DOHH2 (cell line): ENCODE measurements at regions not wholly inside any gene's neighbourhood (a gene's known extent, or its start where the extent isn't known, plus 50 kb on each side); places are given as distances from the start of the nearest gene placed in this dataset.

Experiments
- EZH2phosphoT487 ChIP-seq: fragments of 200-600 bp; sonication (generic); IDR thresholded peaks from 2 replicates; pipeline ENCODE4 v1.6.1; 2017; ENCODE audit warnings: borderline replicate concordance, mild to moderate bottlenecking, antibody characterized with exemption, low read length, moderate library complexity, mixed read lengths
- TF ChIP-seq, protein P1 (sequence below): fragments of 200-600 bp; sonication (generic); IDR thresholded peaks from one replicate; pipeline ENCODE4 v1.5.1; 2014; ENCODE audit warnings: antibody characterized with exemption, mild to moderate bottlenecking, low read depth, low read length; ENCODE audit not compliant: poor library complexity, severe bottlenecking

DNA sequence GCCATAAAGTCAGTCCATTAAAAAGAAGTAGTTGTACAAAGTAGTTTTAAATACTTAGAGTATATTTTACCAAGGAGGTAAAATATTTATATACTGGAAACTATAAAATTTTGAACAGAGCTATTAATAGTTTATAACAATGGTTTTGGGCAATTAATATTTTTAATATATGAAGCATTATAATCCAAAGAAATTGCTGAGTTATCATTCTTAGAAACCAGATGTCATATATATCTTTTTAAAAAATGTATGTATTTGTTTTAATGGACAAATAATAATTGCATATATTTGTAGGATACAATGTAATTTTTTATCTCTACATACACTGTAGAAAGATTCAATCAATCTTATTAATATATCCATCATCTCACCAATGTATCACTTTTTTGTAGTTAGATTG lies 207.8 kb downstream of the CXXC4 start:
- TF ChIP-seq EZH2phosphoT487 = no peak
- TF ChIP-seq, protein P1, sequence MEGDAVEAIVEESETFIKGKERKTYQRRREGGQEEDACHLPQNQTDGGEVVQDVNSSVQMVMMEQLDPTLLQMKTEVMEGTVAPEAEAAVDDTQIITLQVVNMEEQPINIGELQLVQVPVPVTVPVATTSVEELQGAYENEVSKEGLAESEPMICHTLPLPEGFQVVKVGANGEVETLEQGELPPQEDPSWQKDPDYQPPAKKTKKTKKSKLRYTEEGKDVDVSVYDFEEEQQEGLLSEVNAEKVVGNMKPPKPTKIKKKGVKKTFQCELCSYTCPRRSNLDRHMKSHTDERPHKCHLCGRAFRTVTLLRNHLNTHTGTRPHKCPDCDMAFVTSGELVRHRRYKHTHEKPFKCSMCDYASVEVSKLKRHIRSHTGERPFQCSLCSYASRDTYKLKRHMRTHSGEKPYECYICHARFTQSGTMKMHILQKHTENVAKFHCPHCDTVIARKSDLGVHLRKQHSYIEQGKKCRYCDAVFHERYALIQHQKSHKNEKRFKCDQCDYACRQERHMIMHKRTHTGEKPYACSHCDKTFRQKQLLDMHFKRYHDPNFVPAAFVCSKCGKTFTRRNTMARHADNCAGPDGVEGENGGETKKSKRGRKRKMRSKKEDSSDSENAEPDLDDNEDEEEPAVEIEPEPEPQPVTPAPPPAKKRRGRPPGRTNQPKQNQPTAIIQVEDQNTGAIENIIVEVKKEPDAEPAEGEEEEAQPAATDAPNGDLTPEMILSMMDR = no peak
